OCI-LY3 (cell line): ENCODE measurements at regions not wholly inside any gene's neighbourhood (a gene's known extent, or its start where the extent isn't known, plus 50 kb on each side); places are given as distances from the start of the nearest gene placed in this dataset.

ENCODE experiments used
- EZH2phosphoT487 ChIP-seq: fragments of 200-600 bp; shearing (Covaris generic); IDR thresholded peaks from 2 replicates; pipeline ENCODE4 v1.6.1; 2018; ENCODE audit warnings: antibody characterized with exemption, mixed run types, low read depth
- TF ChIP-seq, protein P1 (sequence below): fragments of 200-600, 300-600 bp; sonication (generic); IDR thresholded peaks from 2 replicates; pipeline ENCODE4 v1.5.1; 2014; ENCODE audit warnings: antibody characterized with exemption, low read length, low read depth

DNA sequence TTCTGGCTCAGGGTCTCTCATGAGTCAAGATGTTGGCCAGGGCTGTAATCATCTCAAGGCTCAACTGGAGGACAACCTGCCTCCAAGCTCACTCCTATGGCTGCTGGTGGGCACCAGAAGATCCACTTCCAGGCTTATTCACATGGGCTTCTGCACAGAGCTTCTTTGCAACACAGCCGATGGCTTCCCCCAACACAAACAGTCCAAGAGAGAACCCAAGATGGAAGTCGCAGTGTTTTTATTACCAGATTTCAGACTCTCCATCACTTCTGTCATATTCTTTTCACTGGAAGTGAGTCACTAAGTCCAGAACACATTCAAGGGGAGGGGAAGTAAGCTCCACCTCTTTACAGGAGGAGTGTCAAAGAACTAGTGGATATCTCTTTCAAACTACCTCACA is 75.5 kb downstream of the CD164 start:
- no peak for TF ChIP-seq EZH2phosphoT487
- TF ChIP-seq, protein P1, sequence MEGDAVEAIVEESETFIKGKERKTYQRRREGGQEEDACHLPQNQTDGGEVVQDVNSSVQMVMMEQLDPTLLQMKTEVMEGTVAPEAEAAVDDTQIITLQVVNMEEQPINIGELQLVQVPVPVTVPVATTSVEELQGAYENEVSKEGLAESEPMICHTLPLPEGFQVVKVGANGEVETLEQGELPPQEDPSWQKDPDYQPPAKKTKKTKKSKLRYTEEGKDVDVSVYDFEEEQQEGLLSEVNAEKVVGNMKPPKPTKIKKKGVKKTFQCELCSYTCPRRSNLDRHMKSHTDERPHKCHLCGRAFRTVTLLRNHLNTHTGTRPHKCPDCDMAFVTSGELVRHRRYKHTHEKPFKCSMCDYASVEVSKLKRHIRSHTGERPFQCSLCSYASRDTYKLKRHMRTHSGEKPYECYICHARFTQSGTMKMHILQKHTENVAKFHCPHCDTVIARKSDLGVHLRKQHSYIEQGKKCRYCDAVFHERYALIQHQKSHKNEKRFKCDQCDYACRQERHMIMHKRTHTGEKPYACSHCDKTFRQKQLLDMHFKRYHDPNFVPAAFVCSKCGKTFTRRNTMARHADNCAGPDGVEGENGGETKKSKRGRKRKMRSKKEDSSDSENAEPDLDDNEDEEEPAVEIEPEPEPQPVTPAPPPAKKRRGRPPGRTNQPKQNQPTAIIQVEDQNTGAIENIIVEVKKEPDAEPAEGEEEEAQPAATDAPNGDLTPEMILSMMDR, result no peak
